Hepatocyte (in vitro differentiated cells): ENCODE measurements at regions not wholly inside any gene's neighbourhood (a gene's known extent, or its start where the extent isn't known, plus 50 kb on each side); places are given as distances from the start of the nearest gene placed in this dataset.

Experiments used
- DNase-seq: peaks from one replicate; pipeline ENCODE4 v3.0.0-alpha.2; 2016; ENCODE audit warnings: low spot score
- H2AFZ ChIP-seq: fragments of 200-600 bp; sonication (generic); 2 replicates; pipeline ENCODE4 v1.6.0; 2016; ENCODE audit warnings: antibody characterized with exemption, mild to moderate bottlenecking
- H3K27ac ChIP-seq: fragments of 200-600 bp; sonication (generic); 2 replicates; pipeline ENCODE4 v1.5.1; 2016; ENCODE audit warnings: mild to moderate bottlenecking
- H3K27me3 ChIP-seq: fragments of 200-600 bp; sonication (generic); 2 replicates; pipeline ENCODE4 v1.6.1; 2016
- H3K36me3 ChIP-seq: fragments of 200-600 bp; sonication (generic); replicated peaks from 2 replicates; pipeline ENCODE4 v1.5.1; 2016; ENCODE audit warnings: low read depth; ENCODE audit not compliant: insufficient read depth
- H3K4me1 ChIP-seq: fragments of 200-600 bp; sonication (generic); 2 replicates; pipeline ENCODE4 v1.5.1; 2016; ENCODE audit warnings: mild to moderate bottlenecking, moderate library complexity; ENCODE audit not compliant: insufficient read depth
- H3K4me2 ChIP-seq: fragments of 200-600 bp; sonication (generic); 2 replicates; pipeline ENCODE4 v1.6.0; 2016
- H3K4me3 ChIP-seq: fragments of 200-600 bp; sonication (generic); 2 replicates; pipeline ENCODE4 v1.5.1; 2016; ENCODE audit warnings: mild to moderate bottlenecking
- H3K79me2 ChIP-seq: fragments of 200-600 bp; sonication (generic); 2 replicates; pipeline ENCODE4 v1.6.0; 2017; ENCODE audit warnings: mild to moderate bottlenecking
- H3K9me2 ChIP-seq: fragments of 200-600 bp; sonication (generic); replicated peaks from 2 replicates; pipeline ENCODE4 v1.6.0; 2017; ENCODE audit warnings: mild to moderate bottlenecking; ENCODE audit not compliant: insufficient read depth
- H3K9me3 ChIP-seq: fragments of 200-600 bp; sonication (generic); 2 replicates; pipeline ENCODE4 v1.5.1; 2016; ENCODE audit warnings: low read depth, mild to moderate bottlenecking
- H4K20me1 ChIP-seq: fragments of 200-600 bp; sonication (generic); 2 replicates; pipeline ENCODE4 v1.6.0; 2016; ENCODE audit warnings: mild to moderate bottlenecking; ENCODE audit not compliant: insufficient read depth, poor library complexity, severe bottlenecking
- EZH2 ChIP-seq: fragments of 200-600 bp; sonication (generic); IDR thresholded peaks from 2 replicates; pipeline ENCODE4 v1.6.1; 2016; ENCODE audit warnings: antibody characterized with exemption, mild to moderate bottlenecking, borderline replicate concordance
- EZH2phosphoT487 ChIP-seq: fragments of 200-600 bp; sonication (generic); IDR thresholded peaks from one replicate; pipeline ENCODE4 v1.6.1; 2018; ENCODE audit warnings: antibody characterized with exemption, mild to moderate bottlenecking, low read depth, moderate library complexity; ENCODE audit not compliant: unreplicated experiment, severe bottlenecking
- WGBS: methylation state at CpG from one replicate; pipeline ENCODE4 v1.1.6; 2016; ENCODE audit warnings: low lambda C conversion rate; ENCODE audit errors: missing lambda C conversion rate; 5-methylcytosine and 5-hydroxymethylcytosine counted together
- TF ChIP-seq, protein P1 (sequence below): fragments of 200-600 bp; sonication (generic); IDR thresholded peaks from 2 replicates; pipeline ENCODE4 v1.5.1; 2016; ENCODE audit warnings: antibody characterized with exemption, mild to moderate bottlenecking; ENCODE audit not compliant: poor library complexity

DNA sequence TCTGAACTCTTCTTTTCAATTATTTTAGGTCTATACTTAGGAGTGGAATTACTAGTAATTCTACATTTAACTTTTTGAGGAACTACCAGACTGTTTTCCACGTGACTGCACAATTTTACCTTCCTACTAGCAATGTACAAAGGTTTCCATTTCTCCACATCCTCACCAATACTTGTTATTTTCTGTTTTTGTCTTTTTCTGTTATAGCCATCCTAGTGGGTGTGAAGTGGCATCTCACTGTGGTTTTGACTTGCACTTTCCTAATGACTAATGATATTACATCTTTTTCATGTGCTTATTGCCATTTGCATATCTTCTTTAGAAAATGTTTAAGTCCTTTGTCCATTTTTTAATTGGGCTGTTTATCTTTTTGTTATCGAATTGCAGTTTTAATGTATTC, 136.9 kb upstream of the EGFLAM start:
- Histone ChIP-seq H4K20me1 (no peaks in the 10 kb centered on the region), H3K27ac (no peak overlapping the region), H3K79me2 (no peaks in the 10 kb centered on the region), H3K9me3 (no peaks in the 10 kb centered on the region), H3K4me2 (no peak overlapping the region), H3K4me1 (no peaks in the 10 kb centered on the region), H3K27me3 (no peaks in the 10 kb centered on the region), H3K4me3 (no peak overlapping the region), H2AFZ (no peak overlapping the region), H3K36me3 (no peaks in the 10 kb centered on the region), H3K9me2 (no peaks in the 10 kb centered on the region)
- no peak for TF ChIP-seq EZH2phosphoT487
- no peak for TF ChIP-seq EZH2
- DNase-seq, result no peak
- 80% methylated on average over 2 of the region's 2 CpGs for WGBS

DNA sequence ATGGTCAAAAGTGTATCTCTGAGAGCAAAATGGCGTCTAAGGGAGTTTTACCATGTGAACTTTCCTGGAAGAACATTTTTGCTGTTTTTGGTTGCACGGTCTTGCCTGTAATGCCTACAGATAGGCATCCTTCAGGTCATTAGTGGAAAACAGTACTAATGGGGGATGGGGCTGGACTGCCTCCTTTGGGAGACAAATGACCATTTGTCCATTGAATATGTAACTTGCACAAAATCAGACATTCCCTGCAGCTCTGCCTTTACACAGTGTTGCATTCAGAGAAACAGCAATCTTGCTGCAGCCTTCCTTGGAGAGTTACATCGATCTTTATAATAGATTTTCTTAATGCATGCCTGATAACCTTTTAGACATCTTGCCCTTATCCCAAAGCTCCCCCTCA, 138.5 kb upstream of the EGFLAM start:
- WGBS, result 84% methylated on average over 3 of the region's 3 CpGs

DNA sequence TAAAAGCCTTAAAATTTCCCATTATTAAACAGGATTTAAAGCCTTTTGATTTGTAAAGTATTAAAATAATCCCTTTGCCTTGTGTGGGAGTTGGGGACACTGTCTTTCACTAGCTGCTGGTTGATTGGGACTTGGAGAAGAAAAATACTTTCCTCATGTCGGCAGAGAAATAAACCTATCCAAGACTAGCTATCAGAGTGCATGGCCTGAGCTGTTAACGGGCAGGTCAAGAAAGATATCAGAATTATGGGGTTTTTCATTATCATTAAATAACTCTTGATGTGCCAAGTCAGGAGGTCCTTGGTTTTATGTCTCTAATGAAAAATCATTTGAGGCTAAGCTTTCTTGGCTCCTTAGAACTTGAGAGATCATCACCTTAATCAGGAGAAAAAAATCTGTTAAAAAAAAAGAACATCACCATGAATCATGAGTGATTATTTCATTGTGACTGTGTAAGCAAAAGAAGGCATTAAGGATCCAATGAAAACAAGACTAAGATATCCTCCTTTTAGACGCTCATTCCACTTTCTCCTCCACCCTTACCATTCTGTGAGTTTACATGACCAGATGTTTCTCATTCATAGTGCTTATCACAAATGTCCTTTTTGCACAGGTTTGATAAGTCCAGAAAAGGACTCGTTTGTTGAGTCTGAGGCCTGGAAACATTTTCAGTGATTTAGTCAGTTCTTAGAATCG, 140.4 kb upstream of the EGFLAM start:
- H3K4me3 ChIP-seq, result no peak overlapping the region
- TF ChIP-seq EZH2phosphoT487 (no peak), EZH2 (no peak)
- TF ChIP-seq, protein P1, sequence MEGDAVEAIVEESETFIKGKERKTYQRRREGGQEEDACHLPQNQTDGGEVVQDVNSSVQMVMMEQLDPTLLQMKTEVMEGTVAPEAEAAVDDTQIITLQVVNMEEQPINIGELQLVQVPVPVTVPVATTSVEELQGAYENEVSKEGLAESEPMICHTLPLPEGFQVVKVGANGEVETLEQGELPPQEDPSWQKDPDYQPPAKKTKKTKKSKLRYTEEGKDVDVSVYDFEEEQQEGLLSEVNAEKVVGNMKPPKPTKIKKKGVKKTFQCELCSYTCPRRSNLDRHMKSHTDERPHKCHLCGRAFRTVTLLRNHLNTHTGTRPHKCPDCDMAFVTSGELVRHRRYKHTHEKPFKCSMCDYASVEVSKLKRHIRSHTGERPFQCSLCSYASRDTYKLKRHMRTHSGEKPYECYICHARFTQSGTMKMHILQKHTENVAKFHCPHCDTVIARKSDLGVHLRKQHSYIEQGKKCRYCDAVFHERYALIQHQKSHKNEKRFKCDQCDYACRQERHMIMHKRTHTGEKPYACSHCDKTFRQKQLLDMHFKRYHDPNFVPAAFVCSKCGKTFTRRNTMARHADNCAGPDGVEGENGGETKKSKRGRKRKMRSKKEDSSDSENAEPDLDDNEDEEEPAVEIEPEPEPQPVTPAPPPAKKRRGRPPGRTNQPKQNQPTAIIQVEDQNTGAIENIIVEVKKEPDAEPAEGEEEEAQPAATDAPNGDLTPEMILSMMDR, result no peak

More for the DNA sequence above, 138.5 kb upstream of the EGFLAM start:
- H2AFZ ChIP-seq, result no peak overlapping the region
- no peak overlapping the region for H3K27ac ChIP-seq
- no peaks in the 10 kb centered on the region for H3K36me3 ChIP-seq
- TF ChIP-seq, protein P1, result no peak
- no peak for TF ChIP-seq EZH2phosphoT487
- H3K9me3 ChIP-seq, result no peaks in the 10 kb centered on the region
- H3K4me1 ChIP-seq, result no peaks in the 10 kb centered on the region
- DNase-seq, result no peak
- no peaks in the 10 kb centered on the region for H4K20me1 ChIP-seq
- H3K4me3 ChIP-seq, result no peak overlapping the region
- no peaks in the 10 kb centered on the region for H3K27me3 ChIP-seq
- H3K79me2 ChIP-seq, result no peaks in the 10 kb centered on the region
- H3K4me2 ChIP-seq, result no peak overlapping the region
- H3K9me2 ChIP-seq, result no peaks in the 10 kb centered on the region

DNA sequence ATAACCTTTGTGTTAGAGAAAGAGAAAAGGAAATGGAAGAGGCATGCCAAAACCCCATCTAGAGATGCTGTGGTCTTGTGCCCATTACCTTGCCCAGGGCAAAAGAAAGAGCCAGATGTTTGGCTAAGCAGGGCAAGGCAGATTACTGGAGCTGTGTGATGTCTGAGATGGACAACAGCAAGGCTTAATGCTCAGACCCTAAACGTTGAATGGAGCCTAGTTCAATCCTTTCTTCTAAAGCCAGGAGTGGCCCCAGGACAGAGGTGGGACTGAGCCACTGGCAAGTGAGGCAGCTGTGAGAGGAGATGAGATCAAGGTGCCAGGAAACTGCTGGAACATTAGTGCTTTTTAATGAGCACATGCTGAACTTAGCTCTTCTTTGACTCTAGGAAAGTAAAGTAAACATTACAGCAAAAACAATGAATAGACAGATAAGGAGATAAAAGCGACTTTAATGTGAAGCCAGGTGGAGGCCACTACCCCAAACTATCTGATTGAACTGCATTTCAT, 143.0 kb upstream of the EGFLAM start:
- Histone ChIP-seq H2AFZ (no peak overlapping the region), H3K9me2 (no peaks in the 10 kb centered on the region), H4K20me1 (no peaks in the 10 kb centered on the region), H3K4me3 (no peak overlapping the region), H3K79me2 (no peaks in the 10 kb centered on the region), H3K27me3 (no peaks in the 10 kb centered on the region), H3K4me1 (no peaks in the 10 kb centered on the region), H3K9me3 (no peaks in the 10 kb centered on the region), H3K4me2 (no peak overlapping the region), H3K27ac (no peak overlapping the region), H3K36me3 (no peaks in the 10 kb centered on the region)
- no peak for TF ChIP-seq EZH2
- TF ChIP-seq, protein P1, result no peak
- no peak for TF ChIP-seq EZH2phosphoT487
- no peak for DNase-seq
- WGBS, result 24% methylated on average over 2 of the region's 2 CpGs

More for the DNA sequence above, 140.4 kb upstream of the EGFLAM start:
- no peaks in the 10 kb centered on the region for H3K79me2 ChIP-seq
- H3K27ac ChIP-seq, result no peak overlapping the region
- no peaks in the 10 kb centered on the region for H3K36me3 ChIP-seq
- no peak overlapping the region for H3K4me2 ChIP-seq
- H3K9me3 ChIP-seq, result no peaks in the 10 kb centered on the region
- no peaks in the 10 kb centered on the region for H3K27me3 ChIP-seq
- no peak overlapping the region for H2AFZ ChIP-seq
- H4K20me1 ChIP-seq, result no peaks in the 10 kb centered on the region
- no peaks in the 10 kb centered on the region for H3K9me2 ChIP-seq
- 72% methylated on average over 5 of the region's 5 CpGs for WGBS
- DNase-seq, result no peak
- H3K4me1 ChIP-seq, result no peaks in the 10 kb centered on the region
